Activated T-cell treated with anti-CD3 and anti-CD28 coated beads, Interleukin-2, amount 50 U/mL, for 24 hours (primary cell): ENCODE measurements at regions not wholly inside any gene's neighbourhood (a gene's known extent, or its start where the extent isn't known, plus 50 kb on each side); places are given as distances from the start of the nearest gene placed in this dataset.

Source experiments
- DNase-seq: peaks from one replicate; pipeline ENCODE4 v3.0.0-alpha.2; 2020
- H3K27ac Mint-ChIP-seq: 2 replicates; pipeline ENCODE4 v1.8.0; 2020; ENCODE audit warnings: mild to moderate bottlenecking, mixed read lengths
- H3K27me3 Mint-ChIP-seq: 2 replicates; pipeline ENCODE4 v1.8.0; 2020; ENCODE audit warnings: mixed read lengths
- H3K36me3 Mint-ChIP-seq: 2 replicates; pipeline ENCODE4 v1.8.0; 2020; ENCODE audit warnings: low read depth, mixed read lengths
- H3K4me1 Mint-ChIP-seq: 2 replicates; pipeline ENCODE4 v1.8.0; 2020; ENCODE audit warnings: low read depth, mixed read lengths
- H3K4me3 Mint-ChIP-seq: 2 replicates; pipeline ENCODE4 v1.8.0; 2020; ENCODE audit warnings: mild to moderate bottlenecking, moderate library complexity, mixed read lengths
- H3K9me3 Mint-ChIP-seq: 2 replicates; pipeline ENCODE4 v1.8.0; 2020; ENCODE audit warnings: mixed read lengths

DNA sequence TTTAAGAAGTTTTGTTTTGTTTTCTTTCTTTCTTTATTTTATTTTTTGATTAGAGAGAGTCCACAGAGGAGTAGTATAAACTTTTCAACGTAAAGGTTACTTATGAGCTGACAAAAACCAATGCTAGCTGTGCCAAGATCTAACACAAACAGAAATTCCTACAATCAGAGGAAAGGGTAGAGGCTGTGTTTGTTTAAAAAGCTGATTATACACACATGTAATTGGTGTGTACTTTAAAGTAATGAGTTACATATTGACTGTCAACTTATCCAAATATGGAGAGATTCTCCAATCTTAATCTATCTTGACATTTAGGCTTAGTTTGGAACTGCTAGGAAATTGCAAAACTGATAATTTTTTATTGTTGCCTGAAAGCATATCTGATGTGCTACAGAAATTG is 63.7 kb upstream of the FAM110C start:
- H3K36me3 Mint-ChIP-seq, result no peaks in the 10 kb centered on the region
- H3K4me1 Mint-ChIP-seq, result no peaks in the 10 kb centered on the region
- peaks cover 17% of the 10 kb centered on the region for H3K27me3 Mint-ChIP-seq
- DNase-seq, result no peak
- no peak overlapping the region for H3K27ac Mint-ChIP-seq
- peaks cover 17% of the 10 kb centered on the region for H3K9me3 Mint-ChIP-seq
- no peak overlapping the region for H3K4me3 Mint-ChIP-seq

DNA sequence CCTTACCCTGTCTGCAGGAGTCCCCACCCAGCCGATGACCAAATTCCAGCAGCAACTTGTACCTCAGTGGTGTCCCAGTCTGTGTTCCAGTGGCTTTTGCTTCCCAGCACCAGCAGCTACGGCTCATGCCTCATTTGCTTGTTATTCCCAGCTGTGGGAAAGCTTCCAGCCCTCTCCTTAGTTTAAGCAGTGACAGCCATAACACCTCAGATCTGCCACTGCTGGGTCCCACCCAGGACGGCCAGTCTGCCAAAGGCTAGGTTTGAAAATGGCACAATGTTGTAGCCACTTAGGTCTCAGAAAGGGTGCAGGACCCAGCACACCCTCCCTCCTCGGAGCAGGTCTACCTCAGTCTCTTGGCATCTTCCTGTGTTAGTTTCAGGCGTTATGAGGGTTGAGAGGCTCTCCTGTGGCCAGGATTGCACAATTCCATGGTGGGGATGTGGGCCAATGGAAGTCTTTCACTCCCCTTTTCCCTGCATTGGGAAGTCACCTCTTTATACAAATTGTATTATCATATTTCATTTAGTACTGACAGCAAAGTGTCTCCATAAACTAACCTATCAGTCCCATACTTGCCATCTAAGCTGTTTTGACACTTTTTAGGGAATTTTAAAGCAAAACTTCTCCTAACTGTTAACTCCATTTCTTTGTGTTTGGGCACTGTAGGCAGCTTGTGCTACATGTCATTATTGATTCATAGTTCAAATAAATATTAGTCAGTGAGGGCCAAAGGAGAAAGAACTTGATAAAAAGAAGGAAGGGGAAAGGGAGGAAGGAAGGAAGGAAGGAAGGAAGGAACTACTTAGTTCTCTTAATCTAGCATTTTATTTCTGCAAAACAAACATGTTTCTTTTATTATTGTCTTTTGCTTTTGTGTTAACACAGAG is 62.9 kb upstream of the FAM110C start:
- no peaks in the 10 kb centered on the region for H3K4me1 Mint-ChIP-seq
- H3K27me3 Mint-ChIP-seq, result peaks cover 14% of the 10 kb centered on the region
- no peaks in the 10 kb centered on the region for H3K36me3 Mint-ChIP-seq
- DNase-seq, result no peak
- no peak overlapping the region for H3K4me3 Mint-ChIP-seq
- peaks cover 17% of the 10 kb centered on the region for H3K9me3 Mint-ChIP-seq
- H3K27ac Mint-ChIP-seq, result no peak overlapping the region

DNA sequence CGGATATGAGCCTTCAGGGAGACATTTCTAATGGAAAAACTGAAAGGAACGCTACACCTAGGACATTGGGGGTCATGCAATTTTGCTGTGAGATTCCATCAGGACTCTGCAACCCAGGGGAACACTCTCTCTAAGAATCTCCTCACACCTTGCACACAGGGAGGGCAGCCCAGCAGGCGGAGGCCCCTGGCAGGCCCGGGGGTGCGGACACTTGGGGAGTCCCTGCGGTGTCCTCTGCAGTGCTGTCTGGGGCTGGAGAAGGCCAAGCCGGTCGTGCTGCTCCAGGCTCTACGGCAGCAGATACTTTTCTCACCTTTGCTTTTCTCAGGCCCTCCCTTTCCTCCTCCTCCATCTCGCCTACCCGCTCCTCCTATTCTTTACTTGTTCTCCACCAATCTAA is 54.7 kb upstream of the FAM110C start:
- no peaks in the 10 kb centered on the region for H3K36me3 Mint-ChIP-seq

More for the DNA sequence above, 54.7 kb upstream of the FAM110C start:
- no peaks in the 10 kb centered on the region for H3K4me1 Mint-ChIP-seq
- no peak for DNase-seq
- no peak overlapping the region for H3K27ac Mint-ChIP-seq
- peaks cover 3% of the 10 kb centered on the region for H3K27me3 Mint-ChIP-seq
- H3K4me3 Mint-ChIP-seq, result no peak overlapping the region
- peaks cover 4% of the 10 kb centered on the region for H3K9me3 Mint-ChIP-seq
